ENCODE measurements at regions not wholly inside any gene's neighbourhood (a gene's known extent, or its start where the extent isn't known, plus 50 kb on each side); places are given as distances from the start of the nearest gene placed in this dataset.

DNA sequence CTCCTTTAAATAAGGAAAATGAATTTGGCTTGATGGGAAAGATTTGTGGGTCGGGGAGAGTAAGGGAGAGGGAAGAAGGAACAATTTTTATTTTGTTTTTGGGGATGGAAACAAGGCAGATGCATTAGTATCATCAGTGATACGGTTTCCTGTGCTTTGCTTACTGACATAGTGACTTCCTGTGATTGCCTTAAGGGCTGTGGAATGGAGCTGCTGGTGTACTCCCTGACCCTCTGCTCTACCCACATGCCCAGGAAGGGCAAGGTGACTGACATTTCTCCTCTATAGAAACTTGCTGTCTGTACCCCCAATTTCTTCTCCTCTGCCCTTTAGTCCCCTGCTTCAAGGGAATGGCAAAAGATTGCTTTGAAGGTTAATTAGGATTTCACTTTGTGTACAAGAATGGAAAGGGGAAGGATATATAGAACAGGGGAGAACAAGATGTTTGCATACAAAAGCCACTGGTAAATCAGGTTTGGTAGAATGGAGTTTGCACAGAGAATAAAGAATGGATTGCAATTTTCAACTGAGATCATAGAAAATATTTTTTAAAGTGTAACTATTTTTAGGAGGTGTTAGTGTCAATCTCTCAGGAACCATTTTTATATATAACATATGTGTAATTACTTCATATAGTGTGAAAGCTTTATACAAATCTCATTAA, 129.0 kb upstream of the AGR3 start (continued):
- no peak for TF ChIP-seq ZNF646 (CRISPR knock-in tag; IDR thresholded peaks at IDR 0.05)
- TF ChIP-seq REST (IDR thresholded peaks at IDR 0.05; ENCODE audit: borderline replicate concordance in 1 of 2, low read depth in 1 of 2, low read length in 2 of 2): no peak
- TF ChIP-seq ZNF644 (CRISPR knock-in tag; IDR thresholded peaks at IDR 0.05; ENCODE audit: low read depth): no peak
- TF ChIP-seq RARA (CRISPR knock-in tag; IDR thresholded peaks at IDR 0.05): no peak

Measured in HepG2 (cell line).